GM21360 (cell line): ENCODE measurements at regions not wholly inside any gene's neighbourhood (a gene's known extent, or its start where the extent isn't known, plus 50 kb on each side); places are given as distances from the start of the nearest gene placed in this dataset.
A peak's percentile ranks its signal among the peaks of the same experiment; 100 is the strongest.

Experiments used
- ATAC-seq: cut with Tn5 transposase; IDR thresholded peaks from one replicate; pipeline ENCODE4 v1.9.1; 2021; ENCODE audit warnings: mild to moderate bottlenecking, moderate library complexity; ENCODE audit not compliant: unreplicated experiment

DNA sequence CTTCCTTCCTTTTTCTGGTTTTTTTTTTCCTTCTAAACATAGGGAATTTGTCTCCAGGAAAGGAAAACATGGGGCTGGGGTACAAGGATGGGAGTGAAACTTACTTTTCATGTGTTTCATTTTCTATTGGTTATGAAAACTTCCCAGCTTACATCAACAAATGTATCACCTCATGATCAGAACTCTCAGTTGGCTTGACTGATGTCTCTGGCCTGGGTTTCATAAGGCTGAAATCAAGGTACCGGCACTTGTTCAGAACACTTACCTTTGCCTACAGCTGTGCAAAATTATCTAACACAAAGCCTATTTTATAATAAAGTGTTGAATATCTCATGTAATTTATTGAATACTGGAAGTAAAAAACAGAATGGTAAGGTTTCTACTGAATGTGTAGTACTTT is 91.8 kb upstream of the STT3B start:
- no peak for ATAC-seq

DNA sequence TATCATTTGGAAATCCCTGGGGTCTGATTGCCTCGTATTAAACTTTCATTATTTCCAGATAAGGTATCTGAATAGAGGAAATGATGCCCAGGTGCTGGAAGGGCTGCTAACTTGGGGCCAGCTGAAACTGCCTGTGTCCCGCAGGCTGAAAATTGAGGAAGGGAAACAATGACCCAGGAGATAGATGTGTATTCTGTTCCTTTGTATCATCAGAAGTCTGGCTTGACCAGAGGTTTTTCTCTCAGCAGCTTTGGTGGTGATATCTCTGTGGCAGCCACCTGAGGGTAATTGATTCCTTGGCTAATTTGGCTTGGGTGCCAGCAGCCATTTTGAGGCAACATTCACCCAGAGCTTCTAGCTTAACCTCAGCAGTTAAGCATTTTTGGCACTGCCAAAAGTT is 90.0 kb upstream of the STT3B start:
- ATAC-seq: no peak

DNA sequence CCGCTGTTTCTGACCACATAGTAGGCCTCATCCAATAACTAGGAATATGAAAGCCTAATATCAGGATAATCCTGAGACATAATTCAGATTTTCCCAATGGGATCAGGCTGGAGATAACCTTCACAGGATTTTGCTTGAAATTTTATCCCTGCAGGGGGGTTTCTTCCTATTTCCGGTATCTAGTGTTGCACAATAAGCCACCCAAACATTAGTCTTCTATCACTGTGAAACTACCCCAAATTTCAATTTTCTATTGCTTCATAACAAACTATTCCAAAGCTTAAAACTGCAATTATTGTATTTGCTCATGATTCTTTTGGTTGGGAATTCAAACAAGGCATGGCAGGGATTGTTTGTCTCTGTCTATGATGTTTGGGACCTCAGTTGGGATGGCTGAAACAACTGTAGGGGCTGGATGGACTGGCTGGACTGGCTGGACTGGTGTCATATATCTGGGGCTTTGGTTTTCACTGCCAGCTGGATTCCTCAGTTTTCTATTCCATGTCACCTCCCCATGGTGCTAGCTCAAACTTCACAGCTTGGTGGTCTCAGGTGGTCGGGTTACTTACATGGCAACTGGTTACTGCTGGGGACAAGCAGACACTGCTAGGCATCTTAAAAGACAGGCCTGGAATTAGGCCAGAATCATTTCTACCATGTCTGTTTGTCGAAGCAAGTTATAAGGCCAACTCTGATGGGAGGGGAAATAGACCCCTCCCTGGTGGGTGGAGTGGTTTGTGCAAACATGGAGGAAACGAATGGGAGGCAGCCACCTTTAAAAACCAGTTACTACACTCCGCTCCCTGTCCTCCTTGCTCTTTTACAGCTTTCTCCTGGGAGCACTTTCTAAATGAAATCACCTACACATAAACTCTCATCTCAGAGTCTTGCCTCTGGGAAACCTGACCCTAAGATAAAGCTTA is 88.2 kb upstream of the STT3B start:
- no peak for ATAC-seq

DNA sequence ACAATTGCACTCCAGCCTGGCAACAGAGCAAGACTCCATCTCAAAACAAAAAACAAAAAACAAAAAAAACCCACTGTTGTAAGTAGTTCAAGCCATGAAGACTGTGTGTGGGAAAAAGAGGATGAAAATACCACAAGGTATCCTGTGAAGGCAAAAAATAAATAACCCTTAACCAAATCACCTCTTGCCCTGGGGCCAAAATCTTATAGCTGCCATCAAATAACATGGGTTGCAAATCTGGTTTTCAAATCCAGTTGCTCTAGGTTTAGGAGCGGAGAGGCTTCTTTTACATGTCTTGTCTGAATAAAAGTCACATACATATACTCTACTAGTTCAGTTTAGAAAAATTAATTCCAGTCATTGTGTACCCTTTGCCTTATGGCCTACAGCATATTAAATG is 87.0 kb upstream of the STT3B start:
- ATAC-seq: no peak

DNA sequence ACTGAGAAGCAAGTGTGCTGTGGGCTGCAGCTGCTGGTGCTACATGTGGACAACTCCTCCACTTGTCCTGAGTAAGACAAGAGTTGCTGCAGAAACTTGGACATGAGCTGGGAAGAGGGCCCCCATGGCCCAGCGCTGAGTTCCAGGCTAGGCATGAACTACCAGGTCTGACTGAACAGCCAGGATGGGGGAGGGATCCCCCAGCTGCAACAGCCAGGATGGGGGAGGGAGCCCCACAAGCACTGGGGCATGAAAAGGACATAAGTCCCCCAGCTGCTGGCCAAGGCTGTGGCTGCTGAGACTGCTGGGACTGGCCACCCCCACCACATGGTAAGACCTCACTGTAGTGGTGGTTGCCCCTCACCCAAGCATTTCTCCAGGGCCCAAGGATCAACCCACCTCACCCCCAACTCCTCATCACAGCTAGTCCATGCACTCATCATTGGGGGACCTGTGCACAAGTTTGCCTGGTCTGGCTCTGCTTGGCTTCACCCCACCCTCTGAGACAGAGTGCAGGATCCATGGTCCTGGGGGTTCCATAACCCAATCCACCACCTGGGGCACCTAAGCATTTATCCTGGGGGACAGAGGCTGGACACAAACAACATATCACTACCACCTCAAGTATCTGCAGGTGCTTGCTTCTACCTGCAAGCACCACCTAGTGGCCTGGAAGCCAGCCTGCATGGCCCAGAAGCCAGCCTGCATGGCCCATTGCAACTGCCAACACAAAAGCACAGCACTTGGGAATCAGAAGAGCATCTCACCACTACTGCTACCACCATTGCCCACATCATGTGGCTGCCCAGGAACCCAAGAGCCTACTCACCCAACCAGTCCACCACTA is 84.5 kb upstream of the STT3B start:
- ATAC-seq: peak; percentile 67

DNA sequence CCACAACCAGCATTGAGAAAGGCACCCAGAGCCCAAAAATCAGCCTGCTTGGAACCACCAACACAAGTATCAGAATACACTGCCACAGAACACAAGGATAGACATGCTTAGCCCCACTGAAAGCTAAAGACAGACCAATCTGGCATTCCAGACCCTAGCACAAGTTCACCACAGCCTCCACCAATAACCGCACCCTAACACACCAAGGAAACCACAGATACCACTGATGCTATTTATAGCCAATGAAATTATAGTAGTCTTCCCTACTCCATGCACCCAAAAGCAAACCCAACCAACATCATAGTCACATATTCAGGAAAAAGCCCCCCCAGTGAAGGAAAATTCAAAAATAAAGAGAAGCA is 83.9 kb upstream of the STT3B start:
- peak; percentile 39 for ATAC-seq

DNA sequence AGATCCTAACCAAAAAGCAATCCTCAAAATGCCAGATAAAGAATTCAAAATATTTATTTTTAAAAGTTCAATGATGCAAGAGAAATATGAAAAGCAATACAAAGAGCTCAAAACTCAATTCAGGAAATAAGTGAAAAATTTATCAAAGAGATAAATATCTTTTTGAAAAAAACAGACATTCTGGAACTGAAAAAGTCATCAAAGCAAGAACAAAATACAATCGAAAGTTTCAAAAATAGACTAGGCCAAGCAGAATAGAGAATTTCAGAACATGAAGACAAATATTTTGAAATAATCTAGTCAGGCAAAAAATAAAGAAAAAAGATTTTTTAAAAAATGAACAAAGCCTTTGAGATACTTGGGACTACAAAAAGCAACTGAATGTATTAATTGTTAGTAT is 83.4 kb upstream of the STT3B start:
- ATAC-seq: no peak

DNA sequence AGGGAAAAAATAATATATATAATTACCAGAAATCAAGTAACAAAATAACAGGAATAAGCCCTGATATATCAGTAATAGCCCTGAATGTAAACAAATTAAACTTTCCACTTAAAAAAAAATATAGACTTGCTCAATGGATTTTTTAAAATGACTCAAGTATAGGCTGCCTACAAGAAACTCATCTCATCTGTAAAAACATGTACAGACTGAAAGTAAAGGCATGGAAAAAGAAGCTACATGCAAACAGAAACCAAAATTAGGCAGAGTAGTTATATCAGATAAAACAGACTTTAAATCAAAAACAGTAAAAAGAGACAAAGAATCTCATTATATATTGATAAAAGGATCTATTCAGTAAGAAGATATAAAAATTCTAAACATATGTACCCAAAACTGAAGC is 82.4 kb upstream of the STT3B start:
- ATAC-seq: no peak

DNA sequence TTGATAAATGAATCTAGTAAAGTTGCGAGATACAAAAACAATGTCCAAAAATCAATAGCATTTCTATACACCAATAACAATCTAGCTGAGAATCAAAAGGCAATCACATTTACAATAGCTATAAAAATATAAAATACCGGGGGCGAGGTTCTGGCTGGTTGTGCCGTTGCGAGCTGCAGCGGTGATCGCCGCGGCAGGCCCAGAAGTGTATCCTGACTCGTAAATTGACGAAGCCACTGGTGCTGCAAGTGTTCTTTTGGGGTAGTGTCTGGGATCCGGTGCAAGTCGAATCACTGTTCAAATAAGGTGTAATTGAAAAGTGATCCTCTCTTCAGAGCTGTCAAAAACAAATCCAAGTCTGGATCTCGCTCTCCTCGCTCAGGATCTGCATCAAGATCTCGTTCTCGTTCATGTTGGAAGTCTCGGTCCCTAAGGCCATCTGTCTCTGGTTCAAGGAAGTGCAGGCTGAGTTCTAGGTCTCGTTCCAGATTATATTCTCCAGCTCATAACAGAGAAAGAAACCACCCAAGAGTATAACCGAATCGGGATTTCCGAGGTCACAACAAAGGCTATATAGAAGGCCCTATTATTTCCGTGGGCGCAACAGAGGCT is 80.1 kb upstream of the STT3B start:
- ATAC-seq: no peak

DNA sequence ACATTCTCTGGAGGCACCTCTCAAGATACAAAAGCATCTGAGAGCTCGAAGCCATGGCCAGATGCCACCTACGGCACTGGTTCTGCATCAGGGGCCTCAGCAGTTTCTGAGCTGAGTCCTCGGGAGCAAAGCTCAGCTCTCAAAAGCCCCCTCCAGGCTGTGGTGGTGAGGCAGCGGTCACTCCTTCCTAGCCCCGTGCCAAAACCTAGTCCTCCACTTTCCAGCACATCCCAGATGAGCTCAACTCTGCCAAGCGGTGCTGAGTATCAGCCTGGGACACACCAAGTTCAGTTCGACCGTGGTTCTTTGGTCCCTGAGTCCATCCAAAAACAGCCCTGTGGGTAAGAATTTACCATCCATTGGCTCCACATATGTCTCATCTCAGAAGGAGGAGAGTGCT is 79.3 kb upstream of the STT3B start:
- ATAC-seq: no peak

DNA sequence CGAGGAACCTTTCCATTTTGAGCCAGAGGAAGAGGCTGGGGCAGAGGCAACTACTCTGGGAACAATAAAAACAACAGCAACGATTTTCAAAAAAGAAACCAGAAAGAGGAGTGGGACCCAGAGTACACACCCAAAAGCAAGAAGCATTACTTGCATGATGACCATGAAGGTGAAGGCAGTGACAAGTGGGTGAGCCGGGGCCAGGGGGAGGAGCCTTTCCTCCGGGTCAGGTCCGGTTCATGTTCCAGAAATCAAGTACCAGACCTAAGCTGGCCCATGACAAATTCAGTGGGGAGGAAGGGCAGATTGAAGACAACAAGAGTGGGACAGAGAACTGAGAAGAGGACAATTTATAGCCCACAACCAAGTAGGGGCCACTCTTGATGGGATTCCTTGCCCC is 77.2 kb upstream of the STT3B start:
- ATAC-seq: no peak

DNA sequence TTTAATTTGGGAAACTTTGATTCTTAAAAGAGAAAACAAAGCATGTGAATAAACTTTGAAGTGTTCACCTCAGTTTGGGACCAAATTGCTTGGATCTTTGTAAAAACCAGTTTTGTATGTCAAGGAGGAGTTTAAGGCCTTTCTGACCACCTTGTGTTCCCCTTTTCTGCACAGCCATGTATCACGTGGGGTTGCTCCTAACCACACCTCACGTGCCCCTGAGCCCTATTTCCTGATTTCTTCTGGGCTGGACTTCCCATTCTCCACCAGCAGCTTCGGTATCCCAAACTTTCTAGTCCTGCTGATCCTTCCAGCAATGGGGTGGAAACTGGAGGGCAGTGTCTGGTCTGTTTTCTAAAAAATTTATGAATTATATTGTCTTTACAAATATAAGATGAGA is 76.4 kb upstream of the STT3B start:
- no peak for ATAC-seq

DNA sequence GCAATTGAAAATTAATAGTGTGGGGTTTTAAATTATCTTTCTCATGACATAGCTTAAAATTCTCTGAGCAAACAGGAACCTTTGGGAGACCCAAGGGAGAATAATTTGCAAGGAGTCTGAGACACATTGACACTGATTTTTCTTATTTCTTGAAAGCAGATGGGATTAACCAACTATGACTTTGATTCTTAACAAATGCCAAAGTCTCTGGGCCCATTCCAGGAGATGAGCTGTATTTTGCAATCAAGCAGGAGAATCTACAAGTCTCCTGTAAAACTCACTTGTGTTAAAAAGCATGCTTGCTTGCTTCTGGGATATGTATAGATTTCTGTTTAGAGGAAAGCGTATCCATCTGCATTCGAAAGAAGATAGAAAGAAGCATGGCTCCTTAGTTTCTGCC is 71.3 kb upstream of the STT3B start:
- no peak for ATAC-seq

DNA sequence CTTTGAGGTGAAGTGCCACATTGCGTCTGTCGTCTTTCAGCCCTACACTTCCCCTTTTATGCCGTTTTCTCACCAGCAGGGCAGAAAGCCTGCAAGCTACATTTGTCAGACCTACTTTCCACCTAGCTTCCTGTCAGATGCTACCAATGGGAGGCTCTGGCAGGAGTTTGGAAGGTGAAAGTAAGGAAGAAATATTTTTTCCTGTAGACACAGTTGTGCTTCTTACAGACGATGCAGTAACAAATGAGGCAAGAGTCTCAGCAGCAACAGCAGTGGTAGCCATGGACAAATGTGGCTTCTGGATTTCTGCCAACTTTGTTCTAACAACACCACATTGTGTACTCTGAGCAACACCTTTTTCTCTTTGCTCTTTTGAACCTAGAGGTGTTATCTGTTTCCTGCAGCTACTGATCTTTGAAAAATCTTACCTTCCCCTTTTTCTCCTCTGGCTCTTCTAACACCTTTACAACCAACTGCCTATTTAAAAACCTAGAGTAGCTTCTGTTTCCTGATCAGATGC is 70.6 kb upstream of the STT3B start:
- ATAC-seq: peak; percentile 82

DNA sequence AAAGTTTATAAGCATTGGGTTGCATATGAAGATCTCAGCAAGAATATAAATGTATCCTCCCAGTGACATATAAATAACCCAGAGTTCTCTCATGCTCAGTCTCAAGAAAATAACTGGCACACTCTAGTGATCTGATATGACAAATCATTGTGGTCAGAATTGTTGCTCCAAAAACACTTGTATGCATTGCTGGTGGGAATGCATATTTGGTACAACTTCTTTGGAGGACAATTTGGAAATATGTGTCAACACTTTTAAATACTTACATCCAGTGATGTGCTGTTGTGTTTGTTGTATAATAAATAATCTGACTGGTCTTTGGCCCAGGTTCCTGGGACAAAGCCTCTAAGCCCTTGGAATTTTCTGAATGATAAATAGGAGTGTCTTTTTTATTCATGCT is 66.7 kb upstream of the STT3B start:
- no peak for ATAC-seq

DNA sequence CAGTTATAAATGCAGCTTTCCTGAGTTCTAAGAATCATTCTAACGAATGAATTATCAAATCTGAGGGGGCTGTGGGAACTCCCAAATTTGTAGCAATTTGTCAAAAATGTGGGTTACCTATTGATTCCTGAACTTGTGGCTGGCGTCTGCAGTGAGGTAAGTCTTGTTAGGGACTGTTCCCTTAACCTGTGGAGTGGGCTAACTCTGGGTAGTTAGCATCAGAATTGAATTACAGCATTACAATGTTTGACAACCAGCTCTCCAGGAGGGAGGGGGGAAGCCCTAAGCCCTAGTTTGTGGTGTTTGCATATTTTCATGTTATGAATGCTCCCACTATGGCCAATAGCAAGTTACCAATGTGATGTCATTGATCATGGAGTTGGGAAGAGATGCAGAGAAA is 65.9 kb upstream of the STT3B start:
- no peak for ATAC-seq

DNA sequence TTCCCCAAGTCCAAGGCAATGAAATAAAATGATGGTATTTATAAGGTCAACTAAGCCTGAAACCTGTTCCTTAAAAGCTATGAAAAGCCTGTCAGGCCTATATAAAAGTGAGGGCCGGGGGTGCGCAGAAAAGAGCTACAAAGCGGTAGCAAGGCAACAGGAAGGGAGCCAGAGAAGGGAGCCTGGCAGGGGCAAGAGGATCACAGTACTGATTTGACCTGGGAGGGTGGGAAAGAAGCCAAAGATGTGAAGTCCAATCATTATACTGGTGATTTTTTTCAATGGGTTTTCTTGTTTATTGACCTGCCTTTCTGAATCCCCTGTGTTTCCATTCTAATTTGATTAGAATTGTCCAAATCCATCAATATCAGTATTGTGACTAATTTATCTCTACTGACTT is 64.3 kb upstream of the STT3B start:
- no peak for ATAC-seq

DNA sequence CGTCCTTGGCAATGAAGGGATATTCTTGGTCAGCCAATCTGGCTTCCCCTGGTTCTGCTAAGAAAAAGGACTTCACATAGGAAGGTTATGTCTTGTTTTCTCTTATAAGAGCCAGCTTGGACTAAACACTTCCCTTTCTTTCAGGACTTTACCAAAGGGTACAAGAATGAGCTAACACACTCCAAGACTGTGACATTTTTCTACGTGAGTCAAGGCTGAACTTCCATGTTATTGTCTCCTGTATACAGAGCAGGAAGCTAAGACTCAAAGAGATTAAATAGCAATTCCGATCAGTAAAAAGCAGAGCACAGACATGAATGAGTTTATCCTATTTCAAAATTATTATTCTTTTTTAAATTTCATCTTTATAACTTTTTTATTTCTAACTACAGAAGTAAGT is 63.3 kb upstream of the STT3B start:
- ATAC-seq: no peak

DNA sequence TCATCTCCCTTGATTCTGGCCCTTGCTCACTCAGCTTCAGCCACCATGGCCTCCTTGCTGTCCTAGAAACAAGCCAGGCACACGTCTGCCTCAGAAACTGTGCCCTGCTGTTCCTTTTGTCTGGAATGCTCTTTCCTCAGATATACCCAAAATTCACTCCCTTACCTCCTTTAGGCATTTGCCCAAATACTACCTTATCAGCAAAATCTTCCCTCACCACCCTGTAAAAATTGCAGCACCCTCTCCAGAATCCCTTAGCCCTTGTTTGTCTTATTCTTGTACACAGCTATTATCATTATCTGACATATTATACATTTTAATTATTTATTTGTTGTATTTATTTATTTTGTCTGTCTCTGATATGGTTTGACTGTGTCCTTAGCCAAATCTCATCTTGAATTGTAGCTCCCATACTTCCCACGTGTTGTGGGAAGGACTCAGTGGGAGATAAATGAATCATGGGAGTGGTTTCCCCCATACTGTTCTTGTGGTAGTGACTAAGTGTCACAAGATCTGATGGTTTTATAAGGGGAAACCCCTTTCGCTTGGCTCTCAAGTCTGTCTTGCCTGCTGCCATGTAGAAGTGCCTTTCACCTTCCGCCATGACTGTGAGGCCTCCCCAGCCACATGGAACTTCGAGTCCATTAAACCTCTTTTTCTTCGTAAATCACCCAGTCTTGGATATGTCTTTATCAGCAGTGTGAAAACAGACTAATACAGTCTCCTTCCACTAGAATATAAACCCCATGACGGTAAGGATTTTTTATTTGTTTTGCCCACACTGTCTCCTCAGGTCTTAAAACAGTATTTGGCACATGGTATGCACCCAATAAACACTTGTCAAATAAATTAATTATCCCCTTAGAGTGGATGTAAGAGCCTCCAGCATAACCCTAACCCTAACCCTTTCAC is 60.0 kb upstream of the STT3B start:
- ATAC-seq: no peak

DNA sequence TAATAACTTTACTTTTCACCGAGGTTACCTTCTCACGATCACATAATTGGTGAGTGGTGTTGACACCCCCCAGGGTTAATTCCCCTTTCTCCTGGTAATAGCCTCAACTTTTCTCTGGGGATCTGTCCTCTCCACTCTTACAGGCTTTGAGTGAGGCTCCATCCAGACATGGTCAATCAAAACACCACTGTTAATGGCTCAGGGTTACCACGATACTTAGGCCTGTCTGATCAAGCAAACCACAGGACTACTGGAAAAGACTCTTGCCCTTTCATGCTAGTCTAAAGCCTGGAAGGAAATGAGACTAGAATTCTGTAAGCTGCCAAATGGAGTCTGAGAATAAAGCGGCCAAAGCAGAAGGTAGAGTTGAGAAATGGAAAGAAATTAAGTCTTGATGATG is 56.5 kb upstream of the STT3B start:
- ATAC-seq: no peak

DNA sequence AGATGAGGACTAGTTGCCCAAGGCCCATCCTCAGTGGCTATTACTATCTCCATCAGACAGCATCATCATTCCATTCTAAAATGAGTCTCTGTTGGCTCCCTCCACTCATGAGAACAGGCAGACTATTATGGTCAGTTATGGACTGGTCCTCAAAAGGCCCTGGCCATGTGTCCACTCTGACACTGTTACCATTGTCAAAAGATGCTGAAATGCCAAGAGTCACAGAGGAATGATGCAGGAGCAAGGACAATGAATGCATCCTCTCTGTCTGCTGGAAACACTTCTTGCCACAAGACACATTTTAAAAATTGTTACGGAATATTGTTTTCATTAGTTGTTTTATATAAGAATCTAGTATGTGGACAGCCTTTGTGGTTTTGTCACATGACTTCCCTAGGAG is 53.3 kb upstream of the STT3B start:
- ATAC-seq: no peak
